ENCODE measurements at regions not wholly inside any gene's neighbourhood (a gene's known extent, or its start where the extent isn't known, plus 50 kb on each side); places are given as distances from the start of the nearest gene placed in this dataset.

- TF ChIP-seq PTBP1 (IDR thresholded peaks at IDR 0.05; ENCODE audit: low read depth, low read length, poor library complexity, severe bottlenecking) (no peak), KDM1A (CRISPR knock-in tag; IDR thresholded peaks at IDR 0.05) (no peak), ZFP36L2 (CRISPR knock-in tag; IDR thresholded peaks at IDR 0.05) (no peak), MYPOP (CRISPR knock-in tag; IDR thresholded peaks at IDR 0.05) (peak; percentile 39; the same call in 1 of the 2 replicates), SP2 (CRISPR knock-in tag; IDR thresholded peaks at IDR 0.05) (no peak), PHF8 (CRISPR knock-in tag; IDR thresholded peaks at IDR 0.05) (no peak), IKZF1 (IDR thresholded peaks at IDR 0.05) (no peak), TIGD3 (CRISPR knock-in tag; IDR thresholded peaks at IDR 0.05; ENCODE audit: borderline replicate concordance) (no peak), ZNF788 (CRISPR knock-in tag; IDR thresholded peaks at IDR 0.05; ENCODE audit: borderline replicate concordance) (no peak), ZBTB38 (CRISPR knock-in tag; IDR thresholded peaks at IDR 0.05) (no peak), ZNF331 (CRISPR knock-in tag; IDR thresholded peaks at IDR 0.05) (0 out of 2 replicates have a peak, but pooled peaks have one; percentile 13), ZNF205 (CRISPR knock-in tag; IDR thresholded peaks at IDR 0.05) (no peak), FOXK2 (IDR thresholded peaks at IDR 0.05) (no peak), PRPF4 (IDR thresholded peaks at IDR 0.05; ENCODE audit: low read depth, low read length, poor library complexity, severe bottlenecking) (no peak), ZMYM4 (CRISPR knock-in tag; IDR thresholded peaks at IDR 0.05) (peak; percentile 53; the same call in 1 of the 2 replicates), KLF13 (CRISPR knock-in tag; IDR thresholded peaks at IDR 0.05) (no peak), GATA4 (IDR thresholded peaks at IDR 0.05; ENCODE audit: borderline replicate concordance, low read depth) (no peak), ZNF335 (CRISPR knock-in tag; IDR thresholded peaks at IDR 0.05) (no peak), ZNF20 (CRISPR knock-in tag; IDR thresholded peaks at IDR 0.05) (no peak), ZHX2 (IDR thresholded peaks at IDR 0.05; ENCODE audit: low read depth) (no peak), ZHX2 (CRISPR knock-in tag; IDR thresholded peaks at IDR 0.05; ENCODE audit: borderline replicate concordance) (no peak), KDM5B (CRISPR knock-in tag; IDR thresholded peaks at IDR 0.05; ENCODE audit: borderline replicate concordance) (no peak), AGO1 (IDR thresholded peaks at IDR 0.05; ENCODE audit: low read depth, low read length, poor library complexity, severe bottlenecking) (no peak), KLF12 (CRISPR knock-in tag; IDR thresholded peaks at IDR 0.05; ENCODE audit: borderline replicate concordance) (no peak), ZNF224 (CRISPR knock-in tag; IDR thresholded peaks at IDR 0.05) (no peak)
Observed at GRCh38 chr2:64836566-64836965, 152.6 kb upstream of the SLC1A4 start (continued).

All from HepG2 (cell line).